ENCODE measurements at regions not wholly inside any gene's neighbourhood (a gene's known extent, or its start where the extent isn't known, plus 50 kb on each side); places are given as distances from the start of the nearest gene placed in this dataset.

DNA sequence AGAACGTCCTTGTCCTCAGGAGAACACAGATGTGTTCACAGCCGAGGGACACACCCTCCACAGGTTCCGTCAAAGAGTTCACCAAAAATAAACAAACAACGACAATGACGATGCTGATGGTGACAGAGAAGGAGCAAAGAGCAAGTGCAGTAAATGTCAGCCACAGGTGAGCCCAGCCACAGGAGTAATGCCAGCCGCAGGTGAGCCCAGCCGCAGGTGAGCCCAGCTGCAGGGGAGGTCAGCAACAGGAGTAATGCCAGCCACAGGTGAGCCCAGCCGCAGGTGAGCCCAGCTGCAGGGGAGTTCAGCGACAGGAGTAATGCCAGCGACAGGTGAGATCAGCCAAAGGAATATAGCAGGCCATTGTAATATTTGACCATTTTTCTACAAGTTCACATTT is 315.2 kb downstream of the FOXL1 start:
- TF ChIP-seq HNF4A (conservative IDR thresholded peaks at IDR 0.05) = no peak
- TF ChIP-seq FOXA1 (IDR thresholded peaks at IDR 0.05) = no peak
- TF ChIP-seq, protein P1, sequence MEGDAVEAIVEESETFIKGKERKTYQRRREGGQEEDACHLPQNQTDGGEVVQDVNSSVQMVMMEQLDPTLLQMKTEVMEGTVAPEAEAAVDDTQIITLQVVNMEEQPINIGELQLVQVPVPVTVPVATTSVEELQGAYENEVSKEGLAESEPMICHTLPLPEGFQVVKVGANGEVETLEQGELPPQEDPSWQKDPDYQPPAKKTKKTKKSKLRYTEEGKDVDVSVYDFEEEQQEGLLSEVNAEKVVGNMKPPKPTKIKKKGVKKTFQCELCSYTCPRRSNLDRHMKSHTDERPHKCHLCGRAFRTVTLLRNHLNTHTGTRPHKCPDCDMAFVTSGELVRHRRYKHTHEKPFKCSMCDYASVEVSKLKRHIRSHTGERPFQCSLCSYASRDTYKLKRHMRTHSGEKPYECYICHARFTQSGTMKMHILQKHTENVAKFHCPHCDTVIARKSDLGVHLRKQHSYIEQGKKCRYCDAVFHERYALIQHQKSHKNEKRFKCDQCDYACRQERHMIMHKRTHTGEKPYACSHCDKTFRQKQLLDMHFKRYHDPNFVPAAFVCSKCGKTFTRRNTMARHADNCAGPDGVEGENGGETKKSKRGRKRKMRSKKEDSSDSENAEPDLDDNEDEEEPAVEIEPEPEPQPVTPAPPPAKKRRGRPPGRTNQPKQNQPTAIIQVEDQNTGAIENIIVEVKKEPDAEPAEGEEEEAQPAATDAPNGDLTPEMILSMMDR (IDR thresholded peaks at IDR 0.05; ENCODE audit: low read depth, low read length, missing input control) = no peak
- no peak for TF ChIP-seq RXRA (IDR thresholded peaks at IDR 0.05)
- TF ChIP-seq, protein P2, sequence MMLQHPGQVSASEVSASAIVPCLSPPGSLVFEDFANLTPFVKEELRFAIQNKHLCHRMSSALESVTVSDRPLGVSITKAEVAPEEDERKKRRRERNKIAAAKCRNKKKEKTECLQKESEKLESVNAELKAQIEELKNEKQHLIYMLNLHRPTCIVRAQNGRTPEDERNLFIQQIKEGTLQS (IDR thresholded peaks at IDR 0.05) = no peak

Data from liver (tissue), 3 donors.